IMR-90 (cell line): ENCODE measurements at regions not wholly inside any gene's neighbourhood (a gene's known extent, or its start where the extent isn't known, plus 50 kb on each side); places are given as distances from the start of the nearest gene placed in this dataset.

Experiments used
- ATAC-seq: fragments of 200-7000 bp; cut with Tn5 transposase; 2 replicates; pipeline ENCODE4 v1.9.1; 2020; ENCODE audit warnings: low read depth, mild to moderate bottlenecking, moderate library complexity
- BruUV-seq: library from RNA; stranded (reverse); fragments of 400-500 nt; replicated peaks from 2 replicates; lab custom pipeline; 2021; lab: Mats Ljungman, UMichigan
- CTCF ChIA-PET: fragments of 300-600 bp; formaldehyde crosslinking; extraction: SDS; loops from one replicate; lab custom pipeline; 2021; ENCODE audit warnings: antibody characterized with exemption; lab: Yijun Ruan, JAX
- POLR2A ChIA-PET: fragments of 300-600 bp; sonication (Branson Sonifier 250); formaldehyde crosslinking; loops from one replicate; lab custom pipeline; 2022; ENCODE audit warnings: antibody characterized with exemption; ENCODE audit not compliant: unreplicated experiment; lab: Charles Lee
- DNase-seq: peaks from one replicate; pipeline ENCODE4 v3.0.0; 2013
- H2AFZ ChIP-seq: replicated peaks from 2 replicates; pipeline ENCODE3; 2013; ENCODE audit warnings: low read length, mild to moderate bottlenecking; ENCODE audit not compliant: poor library complexity
- H2AK5ac ChIP-seq: 2 replicates; pipeline ENCODE4 v1.6.1; 2013; ENCODE audit warnings: low read depth, low read length, inconsistent platforms
- H2AK9ac ChIP-seq: replicated peaks from 2 replicates; pipeline ENCODE3; 2013; ENCODE audit warnings: mild to moderate bottlenecking, low read depth, low read length, moderate library complexity; ENCODE audit not compliant: poor library complexity
- H2BK120ac ChIP-seq: 2 replicates; pipeline ENCODE4 v1.6.1; 2013; ENCODE audit warnings: low read depth, low read length, inconsistent platforms
- H2BK15ac ChIP-seq: 3 replicates; pipeline ENCODE4 v1.6.1; 2013; ENCODE audit warnings: low read depth, low read length, inconsistent platforms
- H2BK20ac ChIP-seq: 2 replicates; pipeline ENCODE4 v1.6.1; 2013; ENCODE audit warnings: low read depth, mild to moderate bottlenecking, inconsistent platforms, low read length, moderate library complexity
- H2BK5ac ChIP-seq: 2 replicates; pipeline ENCODE4 v1.6.1; 2013; ENCODE audit warnings: mild to moderate bottlenecking, low read depth, low read length, inconsistent platforms; ENCODE audit not compliant: poor library complexity, severe bottlenecking
- H3K14ac ChIP-seq: replicated peaks from 2 replicates; pipeline ENCODE4 v1.6.1; 2013; ENCODE audit warnings: low read depth, low read length, inconsistent platforms
- H3K18ac ChIP-seq: 2 replicates; pipeline ENCODE4 v1.6.1; 2013; ENCODE audit warnings: low read depth, low read length, control low read depth
- H3K23ac ChIP-seq: 2 replicates; pipeline ENCODE4 v1.6.1; 2013; ENCODE audit warnings: low read depth, low read length, inconsistent platforms
- H3K27ac ChIP-seq: 2 replicates; pipeline ENCODE4 v1.5.1; 2013; ENCODE audit warnings: mild to moderate bottlenecking, control low read depth, low read length; ENCODE audit not compliant: insufficient read depth
- H3K27me3 ChIP-seq: 2 replicates; pipeline ENCODE4 v1.6.1; 2013; ENCODE audit warnings: low read length; ENCODE audit not compliant: control insufficient read depth, insufficient read depth
- H3K36me3 ChIP-seq: 2 replicates; pipeline ENCODE4 v1.6.1; 2013; ENCODE audit warnings: low read length, mixed read lengths; ENCODE audit not compliant: control insufficient read depth, insufficient read depth
- H3K4ac ChIP-seq: 2 replicates; pipeline ENCODE4 v1.6.1; 2013; ENCODE audit warnings: low read depth, low read length, inconsistent platforms
- H3K4me1 ChIP-seq: 2 replicates; pipeline ENCODE4 v1.6.1; 2013; ENCODE audit warnings: low read length, mixed read lengths; ENCODE audit not compliant: control insufficient read depth, insufficient read depth
- H3K4me2 ChIP-seq: 2 replicates; pipeline ENCODE4 v1.6.1; 2013; ENCODE audit warnings: low read depth, mild to moderate bottlenecking, control low read depth, low read length, moderate library complexity
- H3K4me3 ChIP-seq: 2 replicates; pipeline ENCODE4 v1.5.1; 2013; ENCODE audit warnings: low read depth, mild to moderate bottlenecking, control low read depth, low read length, moderate library complexity; ENCODE audit not compliant: insufficient read depth
- H3K56ac ChIP-seq: 2 replicates; pipeline ENCODE4 v1.6.1; 2013; ENCODE audit warnings: low read length, inconsistent platforms; ENCODE audit not compliant: insufficient read depth; ENCODE audit errors: extremely low read depth
- H3K79me1 ChIP-seq, 2 experiments: 2 replicates each; pipeline ENCODE4 v1.6.1; 2013; ENCODE audit warnings: low read length in 2 of 2, inconsistent platforms in 1 of 2, low read depth in 1 of 2
- H3K9ac ChIP-seq: 2 replicates; pipeline ENCODE4 v1.6.1; 2013; ENCODE audit warnings: low read depth, low read length, control low read depth
- H3K9me1 ChIP-seq: 2 replicates; pipeline ENCODE4 v1.6.1; 2013; ENCODE audit warnings: low read length, inconsistent platforms; ENCODE audit not compliant: insufficient read depth
- H3K9me3 ChIP-seq: 2 replicates; pipeline ENCODE4 v1.6.1; 2013; ENCODE audit warnings: low read length; ENCODE audit not compliant: control insufficient read depth, insufficient read depth
- H4K20me1 ChIP-seq: 2 replicates; pipeline ENCODE4 v1.6.1; 2013; ENCODE audit warnings: low read length, inconsistent platforms; ENCODE audit not compliant: insufficient read depth
- H4K5ac ChIP-seq: 2 replicates; pipeline ENCODE4 v1.6.1; 2013; ENCODE audit warnings: mild to moderate bottlenecking, low read depth, low read length, control low read depth
- H4K8ac ChIP-seq, 2 experiments: 2 replicates each; pipeline ENCODE4 v1.6.1; 2013; ENCODE audit warnings: low read depth in 2 of 2, low read length in 2 of 2, control low read depth in 1 of 2, inconsistent platforms in 1 of 2
- H4K91ac ChIP-seq: 2 replicates; pipeline ENCODE4 v1.6.1; 2013; ENCODE audit warnings: low read depth, low read length, inconsistent platforms; ENCODE audit not compliant: insufficient read depth
- CEBPB ChIP-seq: IDR thresholded peaks from 2 replicates; pipeline ENCODE4 v1.6.1; 2012; ENCODE audit warnings: low read depth, low read length, improper control_type of control experiment
- CTCF ChIP-seq: conservative IDR thresholded peaks from 2 replicates; pipeline ENCODE4 v1.5.1; 2012; ENCODE audit warnings: mild to moderate bottlenecking, low read depth, low read length, improper control_type of control experiment
- FOS ChIP-seq: fragments of 150-350 bp; IDR thresholded peaks from 2 replicates; pipeline ENCODE4 v1.6.1; 2016; ENCODE audit warnings: low read depth, low read length
- NFE2L2 ChIP-seq: fragments of 150-350 bp; IDR thresholded peaks from 2 replicates; pipeline ENCODE4 v1.6.1; 2016; ENCODE audit warnings: low read depth, mild to moderate bottlenecking, low read length
- USF2 ChIP-seq: fragments of 150-350 bp; IDR thresholded peaks from 2 replicates; pipeline ENCODE4 v1.6.1; 2017; ENCODE audit warnings: mild to moderate bottlenecking, antibody characterized with exemption, low read length, low read depth
- dilution Hi-C: fragments of 300-500 bp; cut with HindIII; formaldehyde crosslinking; loops from one replicate; pipeline ENCODE4 v1.14.3; 2018; ENCODE audit warnings: low sequenced_read_pairs; ENCODE audit not compliant: unreplicated experiment
- in situ Hi-C: fragments of 300-500 bp; cut with MboI; formaldehyde crosslinking; loops from 3 replicates; pipeline ENCODE4 v1.14.3; 2019; ENCODE audit warnings: low sequenced_read_pairs, inconsistent platforms, mixed read lengths
- intact Hi-C: fragments of 100-400 bp; cut with micrococcal nuclease; formaldehyde crosslinking; loops from 2 replicates; pipeline ENCODE4 v1.10.0; 2022

GRCh38 chr12:27176765-27177164 is 67.3 kb upstream of the STK38L start:
- no peaks in the 10 kb centered on the region for H3K79me1 ChIP-seq
- H2AK9ac ChIP-seq = no peak overlapping the region
- H3K4me2 ChIP-seq = no peak overlapping the region
- H3K14ac ChIP-seq = no peak overlapping the region
- no peaks in the 10 kb centered on the region for H3K27me3 ChIP-seq
- no peak; the same call in 1 of the 2 replicates for ATAC-seq
- H4K5ac ChIP-seq = no peak overlapping the region
- no peak overlapping the region for H2AK5ac ChIP-seq
- in situ Hi-C loops = no loop called here
- no peak overlapping the region for H4K91ac ChIP-seq
- no peak overlapping the region for H2AFZ ChIP-seq
- H2BK120ac ChIP-seq = peak overlapping the region; percentile 88; the same call in 1 of the 2 replicates
- H3K36me3 ChIP-seq = no peaks in the 10 kb centered on the region
- no peak overlapping the region for H2BK15ac ChIP-seq
- peak overlapping the region in 1 of 2 experiments; percentile 7; a peak in 1 of 4 replicates for H4K8ac ChIP-seq
- TF ChIP-seq FOS = peak; percentile 88
- no peak for TF ChIP-seq NFE2L2
- peak; percentile 92 for TF ChIP-seq CEBPB
- TF ChIP-seq CTCF = no peak
- TF ChIP-seq USF2 = no peak
- H3K27ac ChIP-seq = no peak overlapping the region
- no peak overlapping the region for H3K56ac ChIP-seq
- no peak overlapping the region for H2BK20ac ChIP-seq
- H4K20me1 ChIP-seq = no peaks in the 10 kb centered on the region
- peak; percentile 80 for DNase-seq
- H3K9ac ChIP-seq = no peak overlapping the region
- H2BK5ac ChIP-seq = peak overlapping the region; percentile 84
- peaks cover 10% of the 10 kb centered on the region for H3K9me1 ChIP-seq
- H3K18ac ChIP-seq = peak overlapping the region; percentile 38; the same call in 1 of the 2 replicates
- intact Hi-C loops = no loop called here
- POLR2A ChIA-PET = no interaction called here
- CTCF ChIA-PET = interaction anchor here (1.2 kb wide), 1 partner anchor 10 kb away, joined by 3 read pairs; no protein-coding TSS in a partner anchor
- BruUV-seq = no TSS peak
- peaks cover 10% of the 10 kb centered on the region for H3K4me1 ChIP-seq
- no peak overlapping the region for H3K23ac ChIP-seq
- H3K9me3 ChIP-seq = no peaks in the 10 kb centered on the region
- dilution Hi-C loops = no loop called here
- no peak overlapping the region for H3K4me3 ChIP-seq
- H3K4ac ChIP-seq = no peak overlapping the region
